ENCODE measurements at regions not wholly inside any gene's neighbourhood (a gene's known extent, or its start where the extent isn't known, plus 50 kb on each side); places are given as distances from the start of the nearest gene placed in this dataset.
"Not testable (repeated sequence)": the region's sequence is repeated elsewhere in the genome, so short reads cannot be mapped to it uniquely, and the experiment has no call there.

- H3K9me3 ChIP-seq (ENCODE audit: control insufficient read depth, low read length), result no peaks in the 10 kb centered on the region
- H3K9ac ChIP-seq (ENCODE audit: extremely low read depth, low read length, poor library complexity, severe bottlenecking), result no peak overlapping the region
- Mint-ChIP-seq H3K9me3 (peaks cover 8% of the 10 kb centered on the region), H3K27me3 (ENCODE audit: insufficient read depth) (peaks cover 1% of the 10 kb centered on the region), H3K4me3 (no peak overlapping the region), H3K4me1 (no peaks in the 10 kb centered on the region), H3K36me3 (ENCODE audit: low read depth) (no peaks in the 10 kb centered on the region), H3K27ac (no peak overlapping the region)
- DNase-seq, result no peak
- TF ChIP-seq CTCF (conservative IDR thresholded peaks at IDR 0.05), result no peak
- H3K36me3 ChIP-seq (ENCODE audit: control insufficient read depth, insufficient read depth, low read length), result no peaks in the 10 kb centered on the region
- no peaks in the 10 kb centered on the region for H3K4me1 ChIP-seq (ENCODE audit: control insufficient read depth, insufficient read depth, low read length)
- H3K27me3 ChIP-seq (ENCODE audit: control insufficient read depth, insufficient read depth, low read length, poor library complexity, severe bottlenecking), result no peaks in the 10 kb centered on the region
- no peak overlapping the region for H3K27ac ChIP-seq (ENCODE audit: low read depth, low read length)
- H3K4me3 ChIP-seq (ENCODE audit: low read length), result no peak overlapping the region
- WGBS, 2 experiments (ENCODE audit: insufficient coverage in 1 of 2, insufficient read length in 1 of 2), result 91 to 94% methylated on average over 4 to 9 of the region's 9 CpGs
Measured at GRCh38 chr2:7437716-7438632, 520.8 kb downstream of the RNF144A start.

GRCh38 chr2:7438855-7439254, 521.6 kb downstream of the RNF144A start:
- no peak overlapping the region for H3K27ac Mint-ChIP-seq
- peaks cover 3% of the 10 kb centered on the region for H3K9me3 Mint-ChIP-seq
- 89 to 100% methylated on average over 1 of the region's 1 CpG for WGBS, 2 experiments (ENCODE audit: insufficient coverage in 1 of 2, insufficient read length in 1 of 2)

GRCh38 chr2:7440977-7441376, 523.8 kb downstream of the RNF144A start:
- H3K9me3 Mint-ChIP-seq, result no peaks in the 10 kb centered on the region
- Histone ChIP-seq H3K4me1 (ENCODE audit: control insufficient read depth, insufficient read depth, low read length) (no peaks in the 10 kb centered on the region), H3K4me3 (ENCODE audit: low read length) (no peak overlapping the region), H3K9ac (ENCODE audit: extremely low read depth, low read length, poor library complexity, severe bottlenecking) (no peak overlapping the region), H3K27me3 (ENCODE audit: control insufficient read depth, insufficient read depth, low read length, poor library complexity, severe bottlenecking) (no peaks in the 10 kb centered on the region), H3K36me3 (ENCODE audit: control insufficient read depth, insufficient read depth, low read length) (no peaks in the 10 kb centered on the region), H3K27ac (ENCODE audit: low read depth, low read length) (no peak overlapping the region), H3K9me3 (ENCODE audit: control insufficient read depth, low read length) (no peaks in the 10 kb centered on the region)
- no peak for DNase-seq
- no peak for TF ChIP-seq CTCF (conservative IDR thresholded peaks at IDR 0.05)
- no peaks in the 10 kb centered on the region for H3K27me3 Mint-ChIP-seq (ENCODE audit: insufficient read depth)
- no peaks in the 10 kb centered on the region for H3K4me1 Mint-ChIP-seq
- WGBS, 2 experiments (ENCODE audit: insufficient coverage in 1 of 2, insufficient read length in 1 of 2), result 99% methylated on average over 4 of the region's 4 CpGs; no CpG with 5 or more reads in 1 of the 2 experiments
- no peak overlapping the region for H3K4me3 Mint-ChIP-seq
- no peaks in the 10 kb centered on the region for H3K36me3 Mint-ChIP-seq (ENCODE audit: low read depth)
- H3K27ac Mint-ChIP-seq, result no peak overlapping the region

More at GRCh38 chr2:7438855-7439254, 521.6 kb downstream of the RNF144A start:
- Mint-ChIP-seq H3K36me3 (ENCODE audit: low read depth) (no peaks in the 10 kb centered on the region), H3K4me3 (no peak overlapping the region), H3K27me3 (ENCODE audit: insufficient read depth) (peaks cover 1% of the 10 kb centered on the region), H3K4me1 (no peaks in the 10 kb centered on the region)
- H3K27me3 ChIP-seq (ENCODE audit: control insufficient read depth, insufficient read depth, low read length, poor library complexity, severe bottlenecking), result no peaks in the 10 kb centered on the region
- H3K4me3 ChIP-seq (ENCODE audit: low read length), result no peak overlapping the region
- no peaks in the 10 kb centered on the region for H3K4me1 ChIP-seq (ENCODE audit: control insufficient read depth, insufficient read depth, low read length)
- no peak overlapping the region for H3K27ac ChIP-seq (ENCODE audit: low read depth, low read length)
- no peak for TF ChIP-seq CTCF (conservative IDR thresholded peaks at IDR 0.05)
- H3K9ac ChIP-seq (ENCODE audit: extremely low read depth, low read length, poor library complexity, severe bottlenecking), result no peak overlapping the region
- H3K36me3 ChIP-seq (ENCODE audit: control insufficient read depth, insufficient read depth, low read length), result no peaks in the 10 kb centered on the region
- no peak for DNase-seq
- H3K9me3 ChIP-seq (ENCODE audit: control insufficient read depth, low read length), result no peaks in the 10 kb centered on the region

- not testable (repeated sequence) for H3K36me3 ChIP-seq (ENCODE audit: control insufficient read depth, insufficient read depth, low read length); H3K36me3 Mint-ChIP-seq (ENCODE audit: low read depth); H3K9ac ChIP-seq (ENCODE audit: extremely low read depth, low read length, poor library complexity, severe bottlenecking); H3K4me3 ChIP-seq (ENCODE audit: low read length); H3K27me3 ChIP-seq (ENCODE audit: control insufficient read depth, insufficient read depth, low read length, poor library complexity, severe bottlenecking); H3K4me3 Mint-ChIP-seq; H3K4me1 Mint-ChIP-seq; H3K27me3 Mint-ChIP-seq (ENCODE audit: insufficient read depth); H3K27ac Mint-ChIP-seq; DNase-seq; H3K9me3 Mint-ChIP-seq; H3K4me1 ChIP-seq (ENCODE audit: control insufficient read depth, insufficient read depth, low read length); H3K27ac ChIP-seq (ENCODE audit: low read depth, low read length); H3K9me3 ChIP-seq (ENCODE audit: control insufficient read depth, low read length)
- 86 to 92% methylated on average over 2 to 3 of the region's 3 CpGs for WGBS, 2 experiments (ENCODE audit: insufficient coverage in 1 of 2, insufficient read length in 1 of 2)
Measured at GRCh38 chr2:7441841-7442240, 524.6 kb downstream of the RNF144A start.

Measured in endodermal cell (in vitro differentiated cells).